Ishikawa (cell line): ENCODE measurements at regions not wholly inside any gene's neighbourhood (a gene's known extent, or its start where the extent isn't known, plus 50 kb on each side); places are given as distances from the start of the nearest gene placed in this dataset.

ENCODE experiments used
- CEBPB ChIP-seq: IDR thresholded peaks from 2 replicates; pipeline ENCODE4 v1.6.1; 2012
- CREB1 ChIP-seq: IDR thresholded peaks from 2 replicates; pipeline ENCODE4 v1.6.1; 2012; ENCODE audit warnings: low read depth
- EGR1 ChIP-seq: IDR thresholded peaks from 2 replicates; pipeline ENCODE4 v1.6.1; 2012
- NFIC ChIP-seq: IDR thresholded peaks from 2 replicates; pipeline ENCODE4 v1.6.1; 2012
- RAD21 ChIP-seq: IDR thresholded peaks from 2 replicates; pipeline ENCODE4 v1.6.1; 2012; ENCODE audit warnings: low read depth
- TAF1 ChIP-seq: IDR thresholded peaks from 2 replicates; pipeline ENCODE4 v1.6.1; 2012; ENCODE audit warnings: low read depth, mild to moderate bottlenecking
- TCF12 ChIP-seq: IDR thresholded peaks from 2 replicates; pipeline ENCODE4 v1.6.1; 2012; ENCODE audit warnings: low read depth
- YY1 ChIP-seq: IDR thresholded peaks from 2 replicates; pipeline ENCODE4 v1.6.1; 2012; ENCODE audit warnings: low read depth
- TF ChIP-seq, protein P1 (sequence below): IDR thresholded peaks from 2 replicates; pipeline ENCODE4 v1.6.1; 2012; ENCODE audit warnings: low read depth, mild to moderate bottlenecking
- TF ChIP-seq, protein P2 (sequence below): IDR thresholded peaks from 2 replicates; pipeline ENCODE4 v1.6.1; 2012

DNA sequence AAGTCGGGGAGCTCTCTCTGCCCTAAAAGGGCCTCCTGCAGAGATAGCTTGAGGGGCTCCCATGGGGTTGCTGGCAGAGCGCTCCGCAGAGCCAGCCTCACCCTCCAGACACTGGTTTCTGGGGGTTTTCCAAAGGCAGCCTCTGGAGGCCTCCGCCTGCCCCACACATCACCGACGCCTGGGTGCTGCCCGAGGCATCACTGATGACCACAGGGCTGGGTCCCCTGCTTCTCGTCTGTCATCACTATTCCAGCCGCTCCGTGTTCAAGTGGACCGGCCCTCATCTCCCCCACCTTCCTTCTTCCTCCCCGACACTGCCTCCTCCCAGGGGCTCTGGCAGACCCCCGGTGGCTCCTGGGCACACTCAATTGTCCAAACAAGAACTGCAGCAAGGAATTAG is 64.1 kb upstream of the IRX4 start:
- TF ChIP-seq TAF1, result no peak
- TF ChIP-seq, protein P1, sequence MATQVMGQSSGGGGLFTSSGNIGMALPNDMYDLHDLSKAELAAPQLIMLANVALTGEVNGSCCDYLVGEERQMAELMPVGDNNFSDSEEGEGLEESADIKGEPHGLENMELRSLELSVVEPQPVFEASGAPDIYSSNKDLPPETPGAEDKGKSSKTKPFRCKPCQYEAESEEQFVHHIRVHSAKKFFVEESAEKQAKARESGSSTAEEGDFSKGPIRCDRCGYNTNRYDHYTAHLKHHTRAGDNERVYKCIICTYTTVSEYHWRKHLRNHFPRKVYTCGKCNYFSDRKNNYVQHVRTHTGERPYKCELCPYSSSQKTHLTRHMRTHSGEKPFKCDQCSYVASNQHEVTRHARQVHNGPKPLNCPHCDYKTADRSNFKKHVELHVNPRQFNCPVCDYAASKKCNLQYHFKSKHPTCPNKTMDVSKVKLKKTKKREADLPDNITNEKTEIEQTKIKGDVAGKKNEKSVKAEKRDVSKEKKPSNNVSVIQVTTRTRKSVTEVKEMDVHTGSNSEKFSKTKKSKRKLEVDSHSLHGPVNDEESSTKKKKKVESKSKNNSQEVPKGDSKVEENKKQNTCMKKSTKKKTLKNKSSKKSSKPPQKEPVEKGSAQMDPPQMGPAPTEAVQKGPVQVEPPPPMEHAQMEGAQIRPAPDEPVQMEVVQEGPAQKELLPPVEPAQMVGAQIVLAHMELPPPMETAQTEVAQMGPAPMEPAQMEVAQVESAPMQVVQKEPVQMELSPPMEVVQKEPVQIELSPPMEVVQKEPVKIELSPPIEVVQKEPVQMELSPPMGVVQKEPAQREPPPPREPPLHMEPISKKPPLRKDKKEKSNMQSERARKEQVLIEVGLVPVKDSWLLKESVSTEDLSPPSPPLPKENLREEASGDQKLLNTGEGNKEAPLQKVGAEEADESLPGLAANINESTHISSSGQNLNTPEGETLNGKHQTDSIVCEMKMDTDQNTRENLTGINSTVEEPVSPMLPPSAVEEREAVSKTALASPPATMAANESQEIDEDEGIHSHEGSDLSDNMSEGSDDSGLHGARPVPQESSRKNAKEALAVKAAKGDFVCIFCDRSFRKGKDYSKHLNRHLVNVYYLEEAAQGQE, result no peak
- TF ChIP-seq RAD21, result no peak
- no peak for TF ChIP-seq TCF12
- TF ChIP-seq, protein P2, sequence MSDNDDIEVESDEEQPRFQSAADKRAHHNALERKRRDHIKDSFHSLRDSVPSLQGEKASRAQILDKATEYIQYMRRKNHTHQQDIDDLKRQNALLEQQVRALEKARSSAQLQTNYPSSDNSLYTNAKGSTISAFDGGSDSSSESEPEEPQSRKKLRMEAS, result no peak
- no peak for TF ChIP-seq CREB1
- TF ChIP-seq CEBPB, result no peak
- no peak for TF ChIP-seq NFIC
- TF ChIP-seq EGR1, result no peak
- TF ChIP-seq YY1, result no peak
